Stimulated activated CD4-positive, alpha-beta T cell treated with anti-CD3 and anti-CD28 coated beads, Interleukin-1b, Interleukin-23, amount 100 ng/mL, for 24 hours (primary cell): ENCODE measurements at regions not wholly inside any gene's neighbourhood (a gene's known extent, or its start where the extent isn't known, plus 50 kb on each side); places are given as distances from the start of the nearest gene placed in this dataset.

ENCODE experiments used
- DNase-seq, 4 experiments: peaks; one replicate each; pipeline ENCODE4 v3.0.0-alpha.2; 2020; ENCODE audit warnings: low read depth in 4 of 4, low spot score in 1 of 4

DNA sequence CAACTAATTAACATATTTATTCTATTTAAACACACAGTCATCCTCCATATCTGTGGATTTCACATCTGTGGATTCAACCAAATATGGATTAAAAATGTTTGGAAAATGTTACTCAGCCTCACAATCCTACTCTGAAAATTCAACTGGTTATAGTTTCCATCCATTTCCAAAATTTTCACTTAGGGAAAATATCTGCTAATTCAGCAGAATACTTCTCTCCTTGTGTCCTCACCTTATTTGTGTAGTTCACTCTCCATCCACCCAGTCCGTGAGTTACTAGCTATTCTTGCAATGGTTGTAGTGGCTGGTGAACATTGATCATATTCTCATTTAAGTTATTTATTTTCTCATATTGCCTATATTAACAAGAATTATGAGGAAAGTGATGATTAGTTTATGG, 77.6 kb upstream of the PRKCQ start:
- no peak for DNase-seq

- no peak for DNase-seq
These were observed 77.1 kb upstream of the PRKCQ start for GRCh38 chr10:6657196-6657595.

DNA sequence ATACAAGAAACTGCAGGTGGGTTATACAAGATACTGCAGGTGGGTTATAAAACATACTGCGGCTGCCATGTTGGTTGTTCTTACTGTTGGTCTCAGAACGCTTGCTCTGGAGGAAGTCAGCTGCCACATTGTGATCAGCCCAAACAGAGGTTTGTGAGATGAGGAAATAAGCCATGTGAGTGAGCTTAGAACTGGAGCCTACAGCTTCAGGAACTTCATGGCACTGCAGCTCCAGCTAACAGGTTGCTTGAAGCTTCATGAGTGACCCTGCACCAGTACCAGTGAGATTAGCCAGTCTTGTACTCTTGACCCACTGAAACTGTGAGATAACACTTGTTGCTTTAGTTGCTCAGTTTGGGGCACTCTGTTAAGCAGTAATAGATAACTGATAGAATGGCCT, 74.5 kb upstream of the PRKCQ start:
- DNase-seq, result no peak

DNA sequence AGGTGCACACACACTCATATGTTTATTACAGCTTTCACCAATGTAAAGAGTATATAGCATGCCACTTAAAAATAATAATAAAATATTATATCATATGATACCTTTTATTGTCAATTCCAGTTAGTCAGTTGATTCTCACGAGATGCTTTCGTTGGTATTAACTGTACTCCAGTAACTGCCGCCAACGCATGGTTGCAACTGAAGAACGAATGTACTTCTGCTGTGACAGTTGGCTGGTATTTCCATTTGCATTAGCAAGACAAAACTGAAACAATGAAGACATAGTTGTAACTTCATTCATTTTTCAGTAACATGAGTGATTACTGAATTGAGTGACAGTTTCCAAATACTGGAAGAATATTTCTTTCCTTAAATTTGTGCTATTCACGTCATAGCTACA, 70.5 kb upstream of the PRKCQ start:
- no peak for DNase-seq

GRCh38 chr10:6649903-6650302, 69.8 kb upstream of the PRKCQ start:
- DNase-seq, result no peak

DNA sequence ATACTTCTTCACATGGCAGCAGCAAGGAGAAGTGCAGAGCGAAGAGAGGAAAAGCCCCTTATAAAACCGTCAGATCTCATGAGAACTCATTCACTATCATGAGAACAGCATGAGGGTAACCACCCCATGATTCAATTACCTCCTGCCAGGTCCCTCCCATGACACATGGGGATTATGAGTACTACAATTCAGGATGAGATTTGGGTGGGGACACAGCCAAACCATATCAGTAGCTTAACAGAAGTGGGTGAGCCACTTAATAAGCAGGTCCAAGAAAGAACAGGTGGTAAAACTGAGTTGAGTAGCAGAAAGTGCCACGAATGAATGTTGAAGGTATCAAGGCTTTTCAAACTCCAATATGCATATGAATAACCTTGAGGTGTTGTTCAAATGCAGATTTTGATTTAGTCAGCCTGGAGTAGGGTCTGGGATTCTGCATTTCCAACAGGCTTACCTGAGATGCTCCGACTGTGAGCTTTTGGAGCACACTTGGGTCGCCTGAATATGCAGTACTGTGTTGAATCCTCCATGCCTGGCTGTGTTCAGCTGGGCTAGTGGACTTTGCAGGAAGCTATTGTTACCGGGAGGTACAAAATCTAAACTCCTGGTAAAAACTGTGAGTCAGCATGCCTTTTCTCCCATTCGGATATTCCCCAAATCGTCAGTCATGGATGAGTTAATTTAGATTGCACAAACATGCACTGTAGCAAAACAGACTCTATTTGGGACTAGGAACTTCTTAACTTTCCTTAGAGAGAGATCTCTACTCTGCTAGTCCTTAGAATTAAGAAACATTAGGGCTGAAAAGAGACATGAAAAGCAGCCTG, 69.0 kb upstream of the PRKCQ start:
- no peak for DNase-seq

DNA sequence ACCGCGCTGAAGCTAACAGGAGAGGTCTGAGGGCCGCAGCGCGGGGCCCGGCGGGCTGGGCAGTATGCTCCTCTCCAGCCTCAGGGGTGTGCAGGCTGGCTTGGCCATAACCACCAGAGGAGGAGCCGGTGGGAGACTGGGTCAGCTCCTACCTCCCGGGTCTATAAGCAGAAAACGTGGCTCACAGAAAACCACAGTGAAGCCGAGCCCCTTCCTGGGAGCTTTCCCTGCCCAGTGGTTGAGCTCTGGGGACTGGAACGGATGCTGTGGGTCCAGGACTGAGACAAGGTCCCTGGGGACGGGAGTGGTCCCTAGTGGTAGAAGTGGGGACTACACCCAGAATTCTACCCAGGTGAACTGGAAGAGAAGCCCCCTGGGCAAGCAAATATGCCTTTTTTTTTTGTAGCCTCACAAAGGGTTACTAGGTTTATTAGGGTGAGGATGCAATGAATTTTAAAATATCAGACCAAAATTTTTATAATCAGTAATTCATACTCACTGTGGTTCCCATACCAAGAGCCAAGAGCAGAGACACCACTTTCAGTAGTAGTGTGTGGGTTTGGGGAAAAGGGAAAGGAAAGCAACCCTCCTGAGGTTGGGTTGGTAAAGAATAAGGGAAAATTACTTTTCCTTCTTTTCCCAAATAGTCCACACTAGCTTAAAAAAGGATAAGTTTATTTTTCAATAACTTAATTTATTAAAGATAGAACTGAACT, 67.9 kb upstream of the PRKCQ start:
- peak; percentile 48 to 64 (median 54) for DNase-seq

DNA sequence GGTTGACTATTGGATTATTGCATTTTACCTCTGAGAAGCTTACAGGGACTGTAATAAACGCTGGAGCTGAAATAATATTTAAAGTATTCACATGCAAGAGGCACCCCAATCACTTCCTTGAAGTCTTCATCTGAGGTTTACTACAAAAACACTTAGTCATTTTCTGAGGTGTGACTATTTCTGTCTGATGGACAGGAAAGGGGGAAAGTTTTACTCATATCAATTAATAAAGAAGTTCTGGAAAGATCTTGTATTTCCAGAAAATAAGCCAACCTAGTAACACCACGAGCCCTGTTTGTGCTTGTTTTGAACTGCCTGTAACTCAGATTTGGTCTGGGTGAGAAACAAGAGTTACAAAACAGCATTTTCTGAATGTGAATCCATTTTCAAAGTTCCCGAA, 63.9 kb upstream of the PRKCQ start:
- DNase-seq, result no peak

DNA sequence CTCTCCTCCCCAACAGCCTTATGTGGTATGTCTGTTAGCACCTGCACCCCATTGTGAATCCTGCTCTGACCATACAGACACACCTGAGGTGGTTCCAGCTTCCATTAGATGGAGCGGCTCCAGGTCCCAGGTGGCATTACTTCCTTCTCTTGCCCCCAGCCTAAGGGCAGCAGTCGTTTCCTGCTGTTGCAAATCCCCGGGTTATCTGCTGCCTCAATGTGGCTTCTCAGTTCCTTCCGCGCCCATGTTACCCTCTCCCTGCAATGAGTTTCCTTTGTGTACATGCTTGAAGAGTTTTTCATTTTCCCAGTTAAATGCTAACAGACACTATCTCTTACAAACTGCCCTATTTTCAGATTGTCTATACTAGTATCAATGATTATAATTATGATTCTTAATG, 62.8 kb upstream of the PRKCQ start:
- DNase-seq, result no peak

- DNase-seq, result no peak
These were observed 60.5 kb upstream of the PRKCQ start for GRCh38 chr10:6640433-6641040.

- no peak for DNase-seq
These were observed 57.0 kb upstream of the PRKCQ start for GRCh38 chr10:6637053-6637452.

DNA sequence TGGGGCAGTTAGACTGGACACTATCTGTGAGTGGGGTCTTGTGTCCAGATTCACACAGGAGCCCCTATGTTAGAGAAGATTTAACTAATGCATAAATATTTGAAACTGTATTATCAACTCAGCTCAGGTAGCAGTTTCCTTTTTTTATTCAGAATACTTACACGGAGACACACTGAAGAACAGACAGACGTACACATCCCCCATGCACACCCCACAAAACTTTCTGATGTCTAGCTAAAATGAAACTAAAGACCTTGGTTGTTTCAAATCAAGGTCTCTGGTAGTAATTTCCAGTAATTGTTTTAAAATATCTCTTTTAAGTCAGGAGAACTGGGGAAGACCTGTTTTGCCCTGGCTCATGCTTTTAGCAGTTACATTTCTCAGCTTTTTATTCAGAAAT, 55.7 kb upstream of the PRKCQ start:
- no peak for DNase-seq
